GM18867 (cell line): ENCODE measurements at regions not wholly inside any gene's neighbourhood (a gene's known extent, or its start where the extent isn't known, plus 50 kb on each side); places are given as distances from the start of the nearest gene placed in this dataset.
"Not testable (repeated sequence)": the region's sequence is repeated elsewhere in the genome, so short reads cannot be mapped to it uniquely, and the experiment has no call there.

Experiments used
- ATAC-seq: cut with Tn5 transposase; IDR thresholded peaks from one replicate; pipeline ENCODE4 v1.9.1; 2021; ENCODE audit warnings: mild to moderate bottlenecking, moderate library complexity; ENCODE audit not compliant: unreplicated experiment

DNA sequence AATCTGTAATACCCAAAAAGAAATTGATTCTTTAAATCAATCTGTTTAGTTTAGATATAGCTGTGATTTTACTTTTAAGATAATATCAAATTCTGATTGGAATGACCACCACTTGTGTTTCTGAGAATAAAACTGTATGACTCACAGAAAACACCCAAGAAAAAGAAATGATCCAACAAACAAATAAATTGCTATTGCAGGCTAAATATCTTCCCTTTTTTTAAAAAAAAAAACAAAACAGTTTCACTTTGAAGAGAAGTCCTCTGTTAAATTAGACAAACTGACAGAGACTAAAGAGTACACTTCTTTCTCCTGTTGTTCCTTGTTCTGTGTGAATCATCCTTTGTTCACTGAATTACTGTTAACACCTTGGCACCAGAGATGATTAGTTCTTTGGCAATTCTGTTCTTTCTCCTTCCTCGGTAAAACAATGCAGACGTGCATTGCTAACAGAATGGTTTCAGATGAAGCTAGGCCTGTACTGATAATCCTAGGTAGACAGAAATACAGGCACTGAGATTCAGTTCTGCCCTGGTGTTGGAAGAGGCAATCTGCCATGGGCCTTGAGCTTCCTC is 895.2 kb upstream of the CITED2 start:
- no peak for ATAC-seq

DNA sequence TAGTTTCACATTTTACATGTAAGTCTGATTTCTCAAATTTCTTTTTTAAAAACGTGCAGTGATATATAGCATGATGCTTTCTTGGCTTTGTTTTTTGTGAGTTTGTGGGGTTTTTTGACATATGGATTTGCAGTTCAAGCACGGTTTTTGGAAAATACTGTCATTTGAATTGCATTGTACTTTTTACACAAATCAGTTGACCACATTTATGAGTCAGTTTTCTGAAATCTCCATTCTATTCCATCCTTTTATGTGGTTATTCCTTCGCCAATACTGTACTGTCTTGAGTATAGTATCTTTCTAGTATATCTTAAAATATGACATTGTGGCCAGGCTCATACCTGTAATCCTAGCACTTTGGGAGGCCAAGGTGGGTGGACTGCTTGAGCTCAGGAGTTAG is 890.0 kb upstream of the CITED2 start:
- ATAC-seq, result no peak

DNA sequence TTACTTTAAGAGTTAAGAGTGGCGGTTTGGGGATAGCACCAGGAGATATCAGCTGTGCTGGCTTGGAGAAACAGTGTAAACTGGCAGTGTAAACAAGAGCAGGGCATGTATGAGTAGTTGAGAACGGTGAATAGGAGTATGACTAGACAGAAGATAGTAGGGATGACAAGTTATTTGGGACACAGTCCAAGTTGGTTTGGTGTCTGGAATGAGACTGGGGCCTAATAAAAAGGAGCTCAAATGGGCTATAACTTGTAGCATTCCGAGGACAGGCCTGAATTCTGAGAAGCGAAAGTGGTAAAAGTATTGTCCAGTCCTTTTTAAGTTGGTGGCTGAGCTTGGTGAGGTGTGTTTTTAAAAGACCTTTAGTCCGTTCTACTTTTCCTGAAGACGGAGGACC is 883.9 kb upstream of the CITED2 start:
- not testable (repeated sequence) for ATAC-seq

DNA sequence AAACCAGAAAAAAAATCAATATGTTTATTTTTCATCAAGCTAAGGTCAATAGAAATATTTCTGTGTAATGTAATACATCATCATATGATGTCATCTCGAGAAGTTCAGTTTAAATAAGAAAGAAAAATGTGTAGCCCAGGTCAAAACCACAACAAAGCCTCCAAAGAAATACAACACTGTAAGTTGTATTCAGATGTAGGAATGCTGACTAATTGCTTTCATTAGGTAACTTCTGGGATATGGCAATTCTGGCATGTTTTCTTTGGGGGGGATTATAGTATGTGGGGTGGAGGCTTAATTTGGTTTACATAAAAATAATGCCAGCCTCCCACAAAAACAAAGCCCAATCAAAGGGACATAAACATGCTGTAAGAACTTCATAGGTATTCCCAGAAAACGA is 881.8 kb upstream of the CITED2 start:
- no peak for ATAC-seq

DNA sequence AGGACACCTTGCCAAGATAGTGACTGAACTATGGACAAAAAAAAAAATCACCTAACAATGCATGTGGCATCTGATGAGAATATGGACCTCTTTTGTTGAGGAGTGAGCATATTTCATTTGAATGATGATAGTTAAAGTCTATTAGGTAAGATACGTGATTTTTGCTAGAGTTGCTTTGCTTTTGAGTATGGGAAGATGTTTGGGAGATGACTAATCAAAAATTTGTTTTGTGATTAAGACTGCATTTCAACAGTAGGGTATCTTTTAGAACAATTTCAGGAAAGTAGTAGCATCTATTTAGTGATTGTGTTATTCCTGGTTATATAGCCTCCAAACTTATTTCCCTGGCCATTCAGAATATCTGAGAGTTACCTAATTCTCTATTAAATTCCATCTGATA is 878.6 kb upstream of the CITED2 start:
- no peak for ATAC-seq

DNA sequence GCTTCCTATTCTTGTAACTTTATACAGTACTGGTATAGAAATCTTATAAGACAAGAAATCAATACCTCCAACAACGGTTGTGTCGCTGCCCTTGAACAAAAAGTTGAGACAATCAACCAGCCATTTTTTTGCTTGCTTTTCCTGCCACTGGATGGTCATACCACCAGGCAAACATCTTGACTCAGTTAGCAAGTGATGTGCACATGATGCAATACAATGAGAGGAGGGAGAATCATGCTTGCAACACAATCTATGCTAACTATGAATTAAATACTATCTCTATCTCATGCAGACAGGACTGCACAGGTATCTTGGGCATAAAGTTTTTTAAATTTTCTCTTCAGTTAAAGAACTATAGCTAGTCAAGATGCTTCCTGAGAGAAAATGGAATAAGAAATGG is 877.7 kb upstream of the CITED2 start:
- no peak for ATAC-seq

DNA sequence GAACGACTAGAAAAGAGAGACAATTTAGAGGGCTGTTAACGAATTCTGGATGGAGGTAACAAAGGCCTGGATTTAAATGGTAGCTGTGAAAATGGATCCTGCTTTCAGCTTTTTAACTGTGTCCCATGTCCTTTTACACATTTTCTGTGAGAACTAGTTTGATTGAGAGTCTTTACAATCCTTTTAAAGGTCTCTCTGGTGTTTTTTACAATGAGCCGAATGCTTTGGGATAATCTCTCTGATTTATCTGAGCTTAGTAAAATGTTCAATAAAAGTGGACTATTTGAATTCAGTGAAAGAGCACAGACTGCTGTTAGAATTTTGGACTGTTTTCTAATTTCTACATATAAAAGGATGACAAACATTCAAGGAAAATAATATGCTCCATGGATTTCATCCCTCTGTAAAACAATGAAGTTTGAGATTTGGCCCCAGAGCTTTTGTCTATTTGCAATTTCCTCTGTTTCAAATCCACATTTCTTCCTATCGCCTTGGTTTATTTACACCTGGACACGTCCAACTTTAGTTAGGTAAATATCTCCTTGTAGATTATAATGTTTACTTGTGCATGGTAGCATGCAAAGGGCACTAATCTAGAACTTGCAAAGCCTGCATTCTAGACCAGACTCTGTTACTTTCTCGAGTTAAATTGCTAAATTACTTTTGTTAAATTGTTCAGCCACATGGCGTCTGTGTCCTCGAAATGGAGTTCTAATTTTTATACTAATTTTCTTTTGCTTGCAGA is 871.0 kb upstream of the CITED2 start:
- no peak for ATAC-seq

DNA sequence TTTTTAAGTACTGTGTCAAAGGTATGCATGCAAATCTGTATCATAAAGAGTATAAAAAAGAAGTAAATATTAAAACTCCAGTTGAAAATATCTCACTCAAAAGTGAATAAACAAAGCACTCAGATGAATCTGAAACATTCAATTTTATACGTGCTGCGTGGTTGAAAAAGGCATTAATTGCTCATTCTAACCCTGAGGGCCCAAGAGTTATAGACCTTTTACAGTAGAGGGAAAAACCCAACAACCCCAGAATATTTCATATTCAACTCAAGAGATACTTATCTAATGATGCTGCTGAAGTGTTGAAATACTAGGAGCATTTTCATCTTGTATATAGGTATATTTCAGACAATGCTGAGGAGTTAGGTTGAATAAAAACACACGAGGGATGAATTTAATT is 862.8 kb upstream of the CITED2 start:
- ATAC-seq, result no peak

DNA sequence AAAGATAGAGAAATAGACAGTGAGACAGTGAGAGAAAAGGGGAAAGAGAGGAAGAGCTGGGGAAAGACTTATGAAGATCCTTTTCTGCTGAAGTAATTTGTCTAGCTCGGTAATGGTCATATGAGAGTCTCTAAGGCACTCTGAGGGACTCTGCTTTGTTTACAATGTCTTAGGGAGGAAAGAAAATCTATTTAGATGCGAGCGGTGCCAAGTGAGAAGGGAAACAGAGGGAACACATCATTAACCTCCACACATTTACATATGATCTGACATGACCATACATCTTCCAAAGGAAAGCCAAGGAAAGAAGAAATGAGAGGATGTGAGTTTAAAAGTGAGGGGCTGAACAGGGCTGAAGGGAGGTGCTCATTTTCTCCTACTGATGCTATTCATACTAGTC is 862.3 kb upstream of the CITED2 start:
- no peak for ATAC-seq

DNA sequence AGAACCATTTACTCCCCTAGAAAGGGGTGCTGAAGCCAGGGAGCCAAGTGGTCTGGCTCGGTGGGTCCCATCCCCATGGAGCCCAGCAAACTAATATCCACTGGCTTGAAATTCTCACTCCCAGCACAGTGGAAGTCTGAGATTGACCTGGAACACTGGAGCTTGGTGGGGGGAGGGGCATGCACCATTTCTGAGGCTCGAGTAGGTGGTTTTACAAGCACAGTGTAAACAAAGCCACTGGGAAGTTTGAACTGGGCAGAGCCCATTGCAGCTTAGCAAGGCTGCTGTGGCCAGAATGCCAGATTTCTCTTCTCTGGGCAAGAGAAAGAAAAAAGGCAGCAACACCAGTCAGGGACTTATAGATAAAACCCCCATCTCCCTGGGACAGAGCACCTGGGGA is 855.8 kb upstream of the CITED2 start:
- no peak for ATAC-seq

DNA sequence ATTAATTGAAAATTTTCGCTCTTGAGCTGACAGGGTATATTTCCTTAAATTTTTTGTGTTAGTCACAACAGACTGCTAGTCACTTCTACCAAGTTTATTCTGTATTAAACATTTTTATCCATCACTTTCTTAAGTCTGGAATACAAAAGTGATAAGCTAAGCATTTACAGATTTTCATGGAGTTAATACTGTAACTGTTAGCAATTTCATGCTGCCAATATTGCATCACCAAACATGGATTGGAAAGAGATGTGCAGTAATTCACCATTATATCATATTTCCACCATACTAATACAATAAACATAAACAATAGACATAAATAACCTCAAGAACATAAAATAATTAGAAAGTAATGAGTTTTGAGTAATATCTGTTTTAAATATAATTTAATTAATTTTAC is 854.0 kb upstream of the CITED2 start:
- ATAC-seq, result no peak

DNA sequence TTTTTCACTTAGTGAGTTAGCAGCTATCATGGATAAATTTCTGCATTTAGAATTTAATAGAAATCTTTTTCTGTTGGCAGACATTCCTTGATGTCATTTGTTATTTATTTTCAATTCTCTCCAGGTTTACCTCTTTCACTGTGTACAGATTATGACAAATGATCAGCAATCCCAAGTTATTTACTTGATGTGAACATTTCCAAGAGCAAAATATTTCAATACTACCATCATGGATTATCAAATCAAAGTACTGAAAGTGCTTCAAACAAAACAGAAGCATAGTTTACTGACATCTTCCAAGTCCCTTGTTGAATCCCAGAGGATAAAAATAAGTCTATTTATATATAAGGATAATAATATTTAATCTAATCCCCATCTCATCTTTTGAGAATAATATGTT is 852.2 kb upstream of the CITED2 start:
- no peak for ATAC-seq

DNA sequence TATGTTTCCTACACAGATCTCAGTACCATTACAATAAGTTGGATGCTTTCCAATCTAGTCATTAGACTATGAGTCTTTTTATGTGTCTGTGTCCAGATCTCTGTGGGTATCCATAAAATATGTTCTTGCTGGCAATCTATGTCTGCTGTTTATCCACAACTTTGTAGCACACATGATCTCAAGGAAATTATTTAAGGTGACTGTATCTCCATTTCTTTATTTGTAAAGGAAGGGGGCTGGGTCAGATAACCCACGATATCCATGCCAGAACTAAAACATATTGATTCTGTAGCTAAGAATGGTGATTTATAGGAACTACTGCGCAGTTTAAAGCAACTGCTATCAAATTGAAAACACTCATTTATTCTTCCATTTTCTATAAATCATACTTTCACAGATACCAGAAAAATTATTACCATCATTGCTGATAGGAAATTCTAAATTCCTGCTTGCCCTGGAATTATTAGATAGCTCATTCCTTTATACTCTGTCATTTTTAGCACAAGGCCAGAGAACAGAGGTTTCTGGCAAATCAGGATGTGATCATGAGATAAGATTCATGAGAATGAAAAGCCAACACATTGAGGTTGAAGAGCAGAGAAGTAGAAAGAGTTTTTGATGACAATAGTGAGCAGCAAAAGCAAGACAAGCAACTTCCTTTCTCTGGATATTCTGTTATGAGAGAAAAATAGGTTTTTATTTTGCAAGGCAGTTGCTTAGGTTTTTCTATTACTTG is 851.4 kb upstream of the CITED2 start:
- ATAC-seq, result no peak

DNA sequence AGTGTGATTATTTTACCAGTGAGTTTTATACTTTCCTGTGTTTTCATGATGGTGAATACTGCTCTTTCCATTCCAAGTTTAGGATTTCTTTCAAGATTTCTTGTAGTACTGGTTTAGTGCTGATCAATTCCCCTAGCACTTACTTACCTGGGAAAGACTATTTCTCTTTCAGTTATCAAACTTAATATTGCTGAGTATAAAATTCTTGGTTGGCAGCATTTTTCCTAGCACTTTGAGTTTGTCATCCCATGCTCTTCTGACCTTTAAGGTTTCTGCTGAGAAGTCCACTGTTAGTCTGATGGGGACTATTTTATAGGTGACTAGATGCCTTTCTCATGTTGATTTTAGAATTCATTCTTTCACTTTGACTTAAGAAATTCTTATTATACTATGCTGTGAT is 842.8 kb upstream of the CITED2 start:
- ATAC-seq, result no peak

DNA sequence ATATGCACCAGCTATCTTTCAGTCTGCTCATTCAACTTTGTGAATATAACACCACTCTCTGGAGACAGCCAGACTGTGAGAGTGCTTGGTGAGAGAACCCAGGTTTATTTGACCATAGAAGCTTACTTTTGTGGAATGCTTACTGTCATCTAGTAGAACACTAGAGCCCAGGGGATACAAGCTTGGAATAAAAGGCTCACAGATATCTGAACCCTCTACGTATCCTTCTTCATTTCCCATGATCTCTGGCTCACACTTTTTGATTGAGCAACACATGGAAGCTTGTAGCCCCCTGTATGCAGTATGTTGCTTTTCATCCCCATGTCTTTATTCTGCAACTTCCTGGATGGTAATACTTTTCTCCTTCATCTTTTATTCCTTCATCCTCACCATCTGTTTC is 835.3 kb upstream of the CITED2 start:
- no peak for ATAC-seq

DNA sequence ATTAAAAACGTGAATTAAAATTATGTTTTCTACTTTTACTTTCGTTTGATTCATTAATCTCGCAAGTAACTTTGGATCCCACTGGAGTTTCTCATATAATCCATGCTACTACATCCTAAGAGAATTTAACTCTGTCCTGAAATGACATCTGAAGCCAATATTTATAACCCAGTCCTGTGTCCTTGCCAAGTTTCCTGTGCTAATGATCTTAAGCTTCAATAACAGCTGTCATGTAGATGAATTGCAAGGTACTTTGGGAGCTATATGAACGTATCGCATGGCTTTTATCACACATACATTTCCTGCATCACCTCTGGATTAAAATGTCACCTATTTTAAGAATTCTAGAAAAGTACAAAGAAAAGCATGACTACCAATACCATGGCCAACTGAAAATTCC is 833.8 kb upstream of the CITED2 start:
- no peak for ATAC-seq

DNA sequence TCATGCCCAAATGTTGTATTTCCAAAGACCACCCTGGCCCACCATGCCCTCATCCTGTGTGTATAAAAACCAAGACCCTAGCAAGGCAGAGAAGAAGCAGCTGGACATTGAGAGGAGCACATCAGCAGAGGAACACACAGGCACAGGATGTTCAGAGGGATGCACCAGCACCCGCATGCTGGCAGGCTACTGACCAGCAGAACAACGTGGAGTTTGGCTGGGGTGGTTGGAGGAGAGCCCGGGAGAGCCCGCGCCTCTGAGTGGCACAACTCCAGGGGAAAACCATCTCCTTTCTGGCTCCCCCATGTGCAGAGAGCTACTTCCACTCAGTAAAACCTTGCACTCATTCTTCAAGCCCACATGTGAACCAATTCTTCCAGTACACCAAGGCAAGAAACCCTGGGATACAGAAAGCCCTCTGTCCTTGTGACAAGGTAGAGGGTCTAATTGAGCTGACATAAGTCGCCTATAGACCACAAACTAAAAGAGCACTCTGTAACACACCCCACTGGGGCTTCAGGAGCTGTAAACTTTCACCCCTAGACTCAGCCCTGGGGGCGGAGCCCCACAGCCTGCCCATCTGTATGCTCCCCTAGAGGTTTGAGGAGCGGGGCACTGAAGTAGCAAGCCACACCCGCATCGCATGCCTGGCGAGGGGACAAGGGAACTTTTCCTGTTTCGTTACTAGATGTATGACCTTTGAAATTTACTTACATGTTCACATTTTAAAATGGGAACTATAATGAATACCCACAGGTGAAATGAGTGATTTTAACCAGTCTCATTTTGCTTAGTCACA is 831.5 kb upstream of the CITED2 start:
- no peak for ATAC-seq

DNA sequence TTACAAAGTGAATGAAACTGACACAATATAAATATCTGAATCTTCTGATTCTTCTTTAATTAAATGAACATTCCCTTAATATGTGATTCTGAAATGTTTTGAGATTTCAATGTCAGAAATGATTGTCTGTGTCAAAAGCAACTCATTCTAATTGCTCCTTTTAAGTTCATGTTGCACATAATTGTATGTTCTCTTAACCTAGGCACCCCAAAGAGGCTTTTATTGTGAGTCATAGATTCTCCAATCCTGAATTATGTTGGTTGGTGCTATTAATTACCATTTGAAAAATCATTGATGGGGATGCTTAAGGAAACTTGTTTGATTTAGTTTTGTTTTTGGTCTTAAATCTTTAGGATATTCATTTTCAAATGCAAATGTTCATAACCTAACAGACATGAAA is 829.7 kb upstream of the CITED2 start:
- ATAC-seq, result no peak

DNA sequence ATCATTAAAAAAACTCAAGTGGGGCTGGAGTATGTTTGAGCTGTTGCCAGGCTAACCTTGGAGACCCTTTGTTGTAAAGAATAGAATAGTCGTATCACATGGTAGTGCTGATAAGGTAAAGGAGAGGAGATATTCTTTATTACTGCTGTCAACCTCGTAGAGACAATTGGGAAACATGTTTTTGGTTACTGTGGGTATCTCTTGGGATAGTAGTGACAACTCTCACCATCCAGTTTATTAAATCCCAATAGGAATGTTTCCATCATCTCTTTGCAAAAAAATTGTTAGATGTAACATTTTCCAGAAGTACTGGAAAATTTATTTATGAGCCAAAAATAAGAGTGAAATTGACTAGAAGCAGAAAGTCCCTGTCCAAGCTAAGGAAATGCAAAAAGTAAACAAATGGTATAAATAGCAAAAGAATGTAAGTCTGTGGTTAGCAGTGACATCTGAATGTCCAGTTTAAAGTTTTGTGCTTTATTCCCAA is 829.3 kb upstream of the CITED2 start:
- no peak for ATAC-seq

DNA sequence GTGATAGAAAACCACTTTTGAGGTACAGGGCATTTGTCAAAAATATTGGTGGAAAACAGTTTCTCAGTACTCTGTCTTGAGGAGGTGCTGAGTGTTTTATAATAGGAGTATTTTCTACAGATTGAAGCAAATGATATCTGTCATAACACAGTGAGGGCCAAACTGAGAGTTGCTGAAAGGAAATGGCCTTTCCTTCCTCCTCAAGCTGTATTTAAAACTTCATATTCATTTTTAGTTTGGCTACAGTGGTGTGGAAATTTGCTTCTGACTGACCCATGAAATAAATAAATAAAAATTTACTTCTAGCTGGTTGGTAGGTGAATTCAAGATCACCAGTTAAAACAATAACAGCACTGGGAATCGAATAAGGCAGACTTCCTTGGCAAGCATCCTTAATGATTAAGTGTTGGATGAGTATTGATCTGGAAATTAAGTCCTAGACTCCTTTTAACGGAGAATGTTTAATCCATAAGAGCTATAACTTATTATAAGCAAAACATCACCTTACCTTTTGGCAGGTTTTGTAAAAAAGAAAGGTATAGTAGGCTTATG is 828.6 kb upstream of the CITED2 start:
- no peak for ATAC-seq
